ENCODE measurements at regions not wholly inside any gene's neighbourhood (a gene's known extent, or its start where the extent isn't known, plus 50 kb on each side); places are given as distances from the start of the nearest gene placed in this dataset.

DNA sequence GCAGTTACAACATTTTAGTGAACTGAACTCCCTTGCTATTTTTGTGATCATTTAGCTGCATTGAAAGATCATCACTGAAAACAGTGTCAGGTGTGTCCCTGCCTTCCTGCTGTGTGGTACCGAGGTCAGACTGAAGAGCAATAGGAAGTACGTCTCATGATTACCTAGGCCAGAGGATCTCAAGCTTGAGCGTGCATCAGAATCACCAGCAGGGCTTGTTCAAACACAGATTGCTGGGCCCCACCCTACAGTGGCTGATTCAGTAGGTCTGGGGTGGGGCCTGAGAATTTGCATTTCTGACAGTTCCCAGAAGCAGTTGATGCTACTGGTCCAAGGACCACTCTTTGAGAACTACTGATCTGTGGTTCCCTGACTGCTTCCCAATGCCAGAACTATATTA lies 159.6 kb downstream of the ACTL7B start:
- BruUV-seq (replicated peaks) = no TSS peak
- Histone ChIP-seq H3K36me3 (replicated peaks in 1 of 2; ENCODE audit: control insufficient read depth in 1 of 2, insufficient read depth in 2 of 2, low read length in 2 of 2) (no peaks in the 10 kb centered on the region), H3K4me1 (ENCODE audit: insufficient read depth, low read length) (peaks cover 18% of the 10 kb centered on the region), H3K27me3 (ENCODE audit: control insufficient read depth in 1 of 2, insufficient read depth in 2 of 2, low read length in 2 of 2) (peaks cover 0 to 14% of the 10 kb centered on the region in 2 experiments; a peak in 1 of 5 replicates), H3K9me3 (ENCODE audit: low read length) (no peaks in the 10 kb centered on the region), H4K20me1 (ENCODE audit: insufficient read depth, low read length) (no peaks in the 10 kb centered on the region), H3K9ac (ENCODE audit: insufficient read depth, low read depth, low read length) (no peak overlapping the region), H3K79me2 (ENCODE audit: insufficient read depth, low read length) (no peaks in the 10 kb centered on the region), H3K4me2 (ENCODE audit: low read depth, low read length) (no peak overlapping the region), H3K4me3 (replicated peaks in 1 of 3; ENCODE audit: insufficient read depth in 1 of 3, low read depth in 2 of 3, low read length in 3 of 3) (no peak overlapping the region), H2AFZ (ENCODE audit: low read length) (no peak overlapping the region), H3K27ac (ENCODE audit: extremely low read length, insufficient read depth, low read length) (no peak overlapping the region)
- no peak for TF ChIP-seq RBAK (CRISPR knock-in tag; IDR thresholded peaks at IDR 0.05)
- no peak for TF ChIP-seq SIX1 (CRISPR knock-in tag; IDR thresholded peaks at IDR 0.05; ENCODE audit: borderline replicate concordance)
- TF ChIP-seq, protein P1, sequence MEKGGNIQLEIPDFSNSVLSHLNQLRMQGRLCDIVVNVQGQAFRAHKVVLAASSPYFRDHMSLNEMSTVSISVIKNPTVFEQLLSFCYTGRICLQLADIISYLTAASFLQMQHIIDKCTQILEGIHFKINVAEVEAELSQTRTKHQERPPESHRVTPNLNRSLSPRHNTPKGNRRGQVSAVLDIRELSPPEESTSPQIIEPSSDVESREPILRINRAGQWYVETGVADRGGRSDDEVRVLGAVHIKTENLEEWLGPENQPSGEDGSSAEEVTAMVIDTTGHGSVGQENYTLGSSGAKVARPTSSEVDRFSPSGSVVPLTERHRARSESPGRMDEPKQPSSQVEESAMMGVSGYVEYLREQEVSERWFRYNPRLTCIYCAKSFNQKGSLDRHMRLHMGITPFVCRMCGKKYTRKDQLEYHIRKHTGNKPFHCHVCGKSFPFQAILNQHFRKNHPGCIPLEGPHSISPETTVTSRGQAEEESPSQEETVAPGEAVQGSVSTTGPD (CRISPR knock-in tag; IDR thresholded peaks at IDR 0.05) = no peak
- TF ChIP-seq ZSCAN25 (CRISPR knock-in tag; IDR thresholded peaks at IDR 0.05) = no peak
- TF ChIP-seq RARA (CRISPR knock-in tag; IDR thresholded peaks at IDR 0.05) = no peak
- TF ChIP-seq, protein P2, sequence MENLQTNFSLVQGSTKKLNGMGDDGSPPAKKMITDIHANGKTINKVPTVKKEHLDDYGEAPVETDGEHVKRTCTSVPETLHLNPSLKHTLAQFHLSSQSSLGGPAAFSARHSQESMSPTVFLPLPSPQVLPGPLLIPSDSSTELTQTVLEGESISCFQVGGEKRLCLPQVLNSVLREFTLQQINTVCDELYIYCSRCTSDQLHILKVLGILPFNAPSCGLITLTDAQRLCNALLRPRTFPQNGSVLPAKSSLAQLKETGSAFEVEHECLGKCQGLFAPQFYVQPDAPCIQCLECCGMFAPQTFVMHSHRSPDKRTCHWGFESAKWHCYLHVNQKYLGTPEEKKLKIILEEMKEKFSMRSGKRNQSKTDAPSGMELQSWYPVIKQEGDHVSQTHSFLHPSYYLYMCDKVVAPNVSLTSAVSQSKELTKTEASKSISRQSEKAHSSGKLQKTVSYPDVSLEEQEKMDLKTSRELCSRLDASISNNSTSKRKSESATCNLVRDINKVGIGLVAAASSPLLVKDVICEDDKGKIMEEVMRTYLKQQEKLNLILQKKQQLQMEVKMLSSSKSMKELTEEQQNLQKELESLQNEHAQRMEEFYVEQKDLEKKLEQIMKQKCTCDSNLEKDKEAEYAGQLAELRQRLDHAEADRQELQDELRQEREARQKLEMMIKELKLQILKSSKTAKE (CRISPR knock-in tag; IDR thresholded peaks at IDR 0.05; ENCODE audit: borderline replicate concordance) = no peak
- no peak for TF ChIP-seq ELF3 (CRISPR knock-in tag; IDR thresholded peaks at IDR 0.05)
- TF ChIP-seq PHF20 (CRISPR knock-in tag; IDR thresholded peaks at IDR 0.05) = no peak
- no peak for TF ChIP-seq TARDBP (CRISPR knock-in tag; IDR thresholded peaks at IDR 0.05)
- TF ChIP-seq, protein P3, sequence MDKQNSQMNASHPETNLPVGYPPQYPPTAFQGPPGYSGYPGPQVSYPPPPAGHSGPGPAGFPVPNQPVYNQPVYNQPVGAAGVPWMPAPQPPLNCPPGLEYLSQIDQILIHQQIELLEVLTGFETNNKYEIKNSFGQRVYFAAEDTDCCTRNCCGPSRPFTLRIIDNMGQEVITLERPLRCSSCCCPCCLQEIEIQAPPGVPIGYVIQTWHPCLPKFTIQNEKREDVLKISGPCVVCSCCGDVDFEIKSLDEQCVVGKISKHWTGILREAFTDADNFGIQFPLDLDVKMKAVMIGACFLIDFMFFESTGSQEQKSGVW (CRISPR knock-in tag; IDR thresholded peaks at IDR 0.05; ENCODE audit: borderline replicate concordance) = no peak
- no peak for TF ChIP-seq ZNF556 (CRISPR knock-in tag; IDR thresholded peaks at IDR 0.05; ENCODE audit: borderline replicate concordance)
- no peak for TF ChIP-seq ZNF546 (CRISPR knock-in tag; conservative IDR thresholded peaks at IDR 0.05)
- no peak for TF ChIP-seq HMG20B (CRISPR knock-in tag; conservative IDR thresholded peaks at IDR 0.05)
- no peak for TF ChIP-seq ZBTB38 (CRISPR knock-in tag; IDR thresholded peaks at IDR 0.05)
- TF ChIP-seq ZNF354B (CRISPR knock-in tag; IDR thresholded peaks at IDR 0.05) = no peak
- ATAC-seq = no peak
- in situ Hi-C loops (cut with HindIII; ENCODE audit: extremely low pct_ligation_motif_present, low pct_unique_long_range_greater_than_20kb) = no loop called here
- WGBS (ENCODE audit: low lambda C conversion rate) = 35% methylated on average over 3 of the region's 3 CpGs
- intact Hi-C loops (cut with micrococcal nuclease; ENCODE audit: unreplicated experiment) = no loop called here
- POLR2A ChIA-PET = no interaction called here
- CTCF ChIA-PET (ENCODE audit: low intra/inter-chr PET ratio, low total read pairs) = no interaction called here
- FAIRE-seq = no peak
- DNase-seq (ENCODE audit: low spot score) = no peak

Data from HepG2 (cell line).